D341Med (cell line): ENCODE measurements at regions not wholly inside any gene's neighbourhood (a gene's known extent, or its start where the extent isn't known, plus 50 kb on each side); places are given as distances from the start of the nearest gene placed in this dataset.
"Not testable (repeated sequence)": the region's sequence is repeated elsewhere in the genome, so short reads cannot be mapped to it uniquely, and the experiment has no call there.

Source experiments
- DNase-seq: peaks from one replicate; pipeline ENCODE4 v3.0.0; 2012; ENCODE audit warnings: low spot score

DNA sequence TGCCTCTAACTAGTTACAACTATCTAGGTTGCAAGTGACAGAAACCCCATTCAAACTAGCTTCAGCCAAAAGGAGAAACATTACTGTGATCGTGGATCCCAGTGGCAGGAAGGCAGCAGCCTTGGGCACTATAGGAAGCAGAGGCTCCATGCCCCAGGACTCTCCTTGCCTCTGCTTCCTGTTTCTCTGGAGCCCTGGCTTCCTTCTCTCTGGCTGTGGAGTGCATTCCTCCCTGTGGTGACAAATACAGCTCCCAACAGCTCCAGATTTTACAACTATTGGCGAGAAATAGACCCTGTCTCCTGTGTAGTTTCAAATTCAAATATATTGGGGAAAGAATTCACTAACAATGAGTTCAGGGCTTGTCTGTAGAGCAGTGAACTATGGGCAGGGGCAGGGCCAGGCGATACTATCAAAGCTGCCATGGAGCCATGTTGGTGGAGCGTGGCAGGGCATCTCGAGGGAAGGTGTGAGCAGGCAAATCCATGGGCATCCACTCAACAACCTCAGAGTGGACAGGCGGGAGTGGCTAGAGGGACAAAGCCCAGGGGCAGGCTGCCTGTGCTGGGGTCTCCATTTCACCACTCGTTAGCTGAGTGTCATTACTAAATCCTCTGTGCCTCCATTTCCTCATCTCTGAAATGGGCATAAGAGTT, 189.5 kb downstream of the ERCC6L2 start:
- DNase-seq = no peak

DNA sequence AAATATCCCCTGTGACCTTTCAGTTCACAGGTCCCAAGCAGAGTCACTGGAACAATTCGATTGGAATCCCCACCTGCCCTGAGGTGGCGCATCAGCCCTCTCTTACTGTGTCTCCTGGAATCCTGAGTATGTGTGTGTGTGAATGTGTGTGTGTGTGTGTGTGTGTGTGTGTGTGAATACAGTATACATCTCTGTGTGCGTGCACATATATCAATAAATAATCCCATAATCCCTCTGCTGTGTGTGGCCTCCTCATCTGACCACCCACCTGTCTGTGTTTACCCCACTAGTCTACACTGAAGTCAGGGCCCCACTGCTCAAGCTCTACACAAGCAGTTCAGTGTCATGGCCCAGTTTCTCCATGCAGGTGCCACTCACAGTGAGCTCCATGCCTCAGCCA, 187.4 kb downstream of the ERCC6L2 start:
- no peak for DNase-seq

DNA sequence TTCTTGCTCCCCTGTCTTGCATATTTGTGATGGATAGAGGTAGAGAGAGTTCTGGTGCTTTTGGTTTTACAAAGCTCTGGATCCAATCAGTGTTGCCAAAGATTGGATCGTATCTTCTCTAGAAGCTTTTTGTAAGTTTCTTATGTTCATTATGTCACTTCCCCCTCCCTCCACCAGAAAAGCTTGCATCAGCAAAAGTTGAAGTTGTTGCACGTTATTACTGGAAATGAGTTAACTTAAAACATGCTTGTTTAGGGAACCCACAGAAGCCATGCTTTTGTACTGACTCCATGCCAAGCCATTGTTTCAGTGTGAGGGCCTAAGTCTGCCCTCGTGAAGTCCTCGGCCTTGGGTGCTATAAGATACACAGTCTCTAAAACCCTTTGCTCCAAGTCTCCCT, 186.5 kb downstream of the ERCC6L2 start:
- DNase-seq = no peak

DNA sequence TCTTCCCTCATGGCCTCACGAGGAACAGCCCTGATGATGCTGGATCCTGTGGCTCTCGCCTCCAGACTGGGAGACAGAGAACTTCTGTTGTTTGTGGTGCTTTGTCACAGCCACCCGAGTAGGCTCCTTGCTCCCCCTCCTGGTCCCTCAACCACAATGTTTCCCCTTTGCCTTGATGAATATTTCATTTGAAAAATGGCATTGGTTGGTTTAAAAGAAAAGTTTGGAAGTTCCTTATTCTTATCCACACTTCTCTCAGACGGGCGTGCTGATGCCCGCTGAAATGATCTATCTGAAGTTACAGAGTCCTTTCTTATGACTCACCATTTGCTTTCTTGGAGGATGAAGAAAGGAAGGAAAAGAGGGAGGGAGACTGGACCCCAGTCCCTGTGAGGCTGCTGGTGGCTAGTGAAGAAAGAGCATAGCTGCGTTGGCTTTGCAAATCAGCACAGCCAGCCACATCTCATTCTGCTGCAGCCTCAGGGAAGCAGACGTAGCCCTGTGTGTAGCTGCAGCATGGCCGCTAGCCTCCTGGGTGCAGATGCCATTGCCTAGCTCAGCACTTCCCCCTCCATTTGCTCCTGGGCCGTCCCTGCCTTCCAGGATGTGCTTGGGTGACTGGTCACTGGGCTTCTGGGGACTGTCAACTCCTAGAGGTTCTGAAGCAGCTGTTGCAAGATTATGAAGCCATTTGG, 185.9 kb downstream of the ERCC6L2 start:
- peak; percentile 67 for DNase-seq

DNA sequence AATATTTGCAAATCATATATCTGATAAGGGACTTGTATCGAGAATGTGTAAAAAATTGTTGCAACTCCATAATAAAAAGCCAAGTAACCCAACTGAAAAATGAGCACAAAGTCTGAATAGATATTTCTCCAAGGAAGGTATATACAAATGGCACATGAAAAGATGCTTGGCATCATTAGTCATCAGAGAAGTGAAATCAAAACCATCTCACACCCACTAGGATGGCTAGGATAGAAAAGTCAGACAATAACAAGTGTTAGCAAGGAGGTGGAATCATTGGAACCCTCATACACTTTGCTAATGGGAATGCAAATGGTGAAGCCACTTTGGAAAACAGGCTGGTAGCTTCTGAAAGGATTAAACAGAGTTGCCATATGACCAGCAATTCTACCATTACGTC, 182.7 kb downstream of the ERCC6L2 start:
- no peak for DNase-seq

DNA sequence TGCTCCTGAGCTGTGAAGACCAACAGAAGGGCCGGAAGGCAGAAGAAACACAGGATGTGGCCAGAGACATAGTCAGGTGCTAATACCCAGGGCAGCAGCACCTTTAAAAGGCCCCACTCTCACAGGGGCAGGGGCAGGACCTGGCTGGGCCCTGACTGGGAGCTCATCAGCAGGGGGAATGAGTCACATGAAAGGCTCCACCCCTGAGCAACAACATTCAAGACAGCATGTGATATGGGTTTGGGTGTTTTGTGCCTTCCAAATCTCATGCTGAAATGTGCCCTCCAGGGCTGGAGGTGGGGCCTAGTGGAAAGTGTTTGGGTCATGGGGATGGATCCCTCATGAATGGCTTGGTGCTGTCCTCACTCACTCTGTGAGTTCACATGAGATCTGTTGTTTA, 181.7 kb downstream of the ERCC6L2 start:
- no peak for DNase-seq

DNA sequence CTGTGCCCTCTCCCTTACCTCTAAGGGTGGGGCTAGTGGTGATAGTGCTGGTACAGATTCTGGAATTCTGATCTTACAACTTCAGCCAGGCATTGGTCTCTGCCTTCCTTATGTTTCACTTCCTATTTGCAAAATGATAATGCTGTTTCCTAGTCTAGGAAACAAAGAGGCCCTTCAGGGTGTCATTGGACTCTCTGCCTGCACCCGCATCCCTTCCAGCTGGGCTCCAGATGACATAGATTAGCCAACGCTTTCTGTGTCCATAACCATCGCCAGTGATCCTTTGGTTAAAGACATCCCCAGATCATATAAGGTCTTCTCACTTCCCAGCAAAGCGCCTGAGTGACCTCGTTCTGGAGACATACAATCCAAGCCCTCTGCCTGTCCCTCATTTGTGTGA, 180.7 kb downstream of the ERCC6L2 start:
- no peak for DNase-seq

DNA sequence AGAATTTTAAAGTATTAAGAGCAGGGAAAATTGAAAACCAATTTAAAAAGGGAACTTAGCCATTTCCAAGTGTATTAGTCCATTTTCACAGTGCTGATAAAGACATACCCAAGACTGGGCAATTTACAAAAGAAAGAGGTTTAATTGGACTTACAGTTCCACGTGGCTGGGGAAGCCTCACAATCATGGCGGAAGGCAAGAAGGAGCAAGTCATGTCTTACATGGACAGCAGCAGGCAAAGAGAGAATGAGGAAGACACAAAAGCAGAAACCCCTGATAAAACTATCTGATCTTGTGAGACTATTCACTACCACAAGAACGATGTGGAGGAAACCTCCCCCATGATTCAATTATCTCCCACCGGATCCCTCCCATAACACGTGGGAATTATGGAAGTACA, 178.8 kb downstream of the ERCC6L2 start:
- not testable (repeated sequence) for DNase-seq

DNA sequence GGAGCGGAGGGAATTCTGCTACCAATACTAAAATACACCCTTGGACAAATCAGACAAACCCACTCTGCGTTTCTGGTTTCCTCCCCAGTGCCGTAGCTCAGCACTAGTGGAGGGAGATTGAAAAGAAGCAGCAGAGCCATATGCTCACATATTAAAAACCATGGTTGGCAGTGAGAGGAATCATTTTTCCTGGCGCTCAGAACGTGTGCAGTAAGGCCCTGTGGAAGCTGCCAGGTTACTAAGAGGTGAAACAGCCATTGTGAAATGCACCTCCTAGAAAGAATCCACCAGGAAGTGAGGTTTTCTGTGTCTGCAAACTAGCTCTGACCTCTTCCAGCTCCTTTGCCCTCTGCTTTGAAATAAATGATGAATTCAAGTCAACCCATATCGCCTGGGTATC, 177.2 kb downstream of the ERCC6L2 start:
- DNase-seq = no peak

DNA sequence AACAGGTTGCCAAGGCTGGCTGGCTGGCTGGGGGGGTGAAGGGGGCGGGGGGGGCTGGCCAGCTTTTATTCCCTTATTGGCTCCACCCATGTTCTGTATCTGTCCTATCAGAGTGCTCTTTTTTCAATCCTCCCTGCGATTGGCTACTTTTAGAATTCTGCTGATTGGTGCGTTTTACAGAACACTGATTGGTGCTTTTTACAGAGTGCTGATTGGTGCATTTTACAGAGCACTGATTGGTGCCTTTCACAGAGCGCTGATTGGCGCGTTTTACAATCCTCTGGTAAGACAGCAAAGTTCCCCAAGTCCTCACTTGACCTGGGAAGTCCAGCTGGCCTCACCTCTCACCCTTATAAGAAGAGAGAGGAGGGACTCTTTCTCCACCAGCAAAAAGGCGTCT, 175.9 kb downstream of the ERCC6L2 start:
- no peak for DNase-seq

DNA sequence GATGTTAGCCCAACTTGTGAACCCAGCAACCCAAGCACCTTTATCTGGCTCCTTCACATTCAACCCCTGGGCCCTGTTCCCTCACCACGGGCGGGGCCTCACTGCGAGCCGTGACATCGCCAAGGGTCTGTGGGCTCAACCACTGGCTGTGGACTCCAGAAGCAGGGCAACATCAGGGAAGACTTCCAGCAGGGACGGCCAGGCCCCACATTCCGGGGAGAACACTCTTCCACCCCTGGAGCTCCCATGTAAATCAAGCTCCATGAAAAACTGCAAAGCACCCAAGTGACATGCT, 175.3 kb downstream of the ERCC6L2 start:
- no peak for DNase-seq

DNA sequence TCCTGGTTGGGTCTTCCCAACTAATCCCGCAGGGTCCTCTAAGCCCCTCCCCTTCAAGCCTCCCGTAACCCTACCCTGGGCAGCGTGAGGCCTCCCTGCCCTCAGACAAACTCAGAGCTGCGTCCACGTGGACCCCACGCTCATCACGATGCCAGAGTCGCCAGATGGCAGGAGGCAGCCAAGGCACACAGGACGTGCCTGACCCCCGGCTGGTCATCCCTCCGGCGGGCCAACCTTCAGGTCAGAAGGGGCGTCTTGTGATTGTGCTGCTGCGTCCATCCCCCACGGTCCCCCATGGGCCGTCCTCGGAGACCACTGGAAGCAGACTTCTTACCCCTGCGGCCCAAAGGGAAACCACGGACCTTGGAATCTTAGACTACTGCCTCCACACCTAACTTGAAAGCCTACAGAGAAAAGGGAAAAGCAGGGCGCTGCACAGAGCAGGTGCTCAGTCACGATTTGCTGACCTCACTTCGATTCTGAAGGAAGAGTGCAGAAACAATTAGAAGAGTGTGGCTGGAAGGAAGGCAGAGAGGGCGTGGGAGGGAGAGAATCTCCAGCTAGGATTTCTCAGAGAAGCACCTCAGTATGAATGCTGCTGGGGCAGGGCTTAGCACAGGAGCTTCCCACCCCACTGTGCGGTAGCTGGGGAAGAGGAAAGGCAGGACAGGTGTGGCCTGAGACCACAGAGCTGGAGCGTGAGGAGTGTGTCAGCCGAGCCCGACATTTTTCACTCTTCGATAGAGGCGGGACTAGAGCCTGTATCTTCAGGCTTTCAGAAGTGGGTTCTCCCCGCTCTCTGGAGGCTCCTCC, 174.8 kb downstream of the ERCC6L2 start:
- no peak for DNase-seq

DNA sequence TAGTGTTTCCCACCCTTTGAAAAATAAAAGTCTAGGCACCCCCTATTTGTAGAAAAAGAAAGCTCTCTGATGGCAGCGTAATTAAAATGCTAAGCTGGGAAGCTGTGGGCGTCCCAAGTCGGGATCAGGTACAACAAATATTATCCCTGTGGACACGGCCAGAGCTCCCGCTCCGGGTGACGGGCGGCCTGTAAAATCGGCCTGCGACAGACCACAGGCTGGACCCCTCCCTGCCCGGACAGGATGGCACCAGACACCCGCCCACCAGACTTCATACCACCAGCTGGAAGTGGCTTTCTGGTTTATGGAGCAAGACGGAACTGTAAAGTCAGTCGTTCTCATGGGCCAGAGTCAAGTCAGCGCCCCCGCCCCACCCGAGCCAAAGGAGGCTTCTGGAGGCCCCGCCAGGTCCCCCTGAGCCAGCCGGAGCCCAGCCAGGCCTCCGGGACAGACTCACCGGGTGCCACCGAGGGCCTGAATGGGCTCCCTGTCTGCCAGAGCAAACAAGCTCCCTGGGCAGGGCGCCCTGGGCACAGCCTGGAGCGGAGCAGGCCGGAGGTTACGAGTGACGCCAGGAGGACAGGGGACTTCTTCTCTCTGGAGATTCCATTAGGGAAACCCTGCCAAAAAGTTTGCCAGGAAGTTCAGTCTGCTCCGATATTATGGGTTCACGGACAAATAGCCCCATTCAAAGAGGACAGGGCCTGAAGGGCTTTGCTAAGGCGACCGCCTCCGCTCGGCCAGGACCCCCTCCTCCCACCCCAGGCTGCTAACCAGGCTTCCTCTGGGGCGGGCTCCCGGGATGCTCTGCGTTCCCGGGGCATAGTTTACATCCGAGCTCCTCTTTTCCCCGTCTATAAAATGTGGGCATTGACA, 173.7 kb downstream of the ERCC6L2 start:
- DNase-seq = no peak

DNA sequence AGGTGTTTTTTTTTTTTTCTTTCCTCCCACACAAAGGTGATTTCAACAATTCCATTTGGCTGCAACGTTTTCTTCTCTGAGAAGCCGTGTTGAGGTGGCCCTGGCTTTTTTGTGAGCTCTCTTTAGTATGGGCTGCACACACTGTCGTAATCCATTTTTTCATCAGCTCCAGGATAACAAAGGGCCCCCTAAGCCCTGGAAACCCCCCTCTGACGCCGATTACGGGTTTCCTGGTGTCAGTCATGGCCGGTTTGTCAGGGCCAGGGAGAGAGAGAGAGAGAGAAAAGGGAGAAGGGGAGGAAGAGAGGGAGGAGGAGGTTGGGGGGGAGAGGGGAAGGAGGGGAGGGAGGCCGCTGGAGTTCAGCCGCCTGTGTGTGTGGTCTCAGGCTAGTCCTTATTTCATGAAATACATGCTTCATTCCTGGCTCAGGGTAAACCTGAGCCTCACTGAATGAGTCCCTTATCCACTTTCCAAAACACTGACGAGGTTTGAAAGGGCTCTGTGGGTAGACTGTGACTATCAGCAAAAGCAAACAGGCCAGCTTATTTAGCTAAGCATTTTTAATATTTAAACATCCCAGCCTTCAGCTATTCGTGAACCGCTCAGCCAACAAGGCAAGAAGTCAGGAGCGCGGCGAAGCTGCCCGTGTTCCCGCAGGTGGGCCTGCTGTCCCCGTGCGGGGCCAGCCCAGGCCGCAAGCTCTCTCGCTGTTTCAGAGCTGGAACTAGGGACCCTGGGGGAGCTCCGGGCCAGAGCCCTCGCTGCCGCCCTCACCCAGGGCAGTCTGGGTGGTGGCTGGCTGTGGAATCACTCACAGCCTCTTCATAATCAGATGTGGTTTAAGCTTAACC, 172.8 kb downstream of the ERCC6L2 start:
- DNase-seq = no peak

DNA sequence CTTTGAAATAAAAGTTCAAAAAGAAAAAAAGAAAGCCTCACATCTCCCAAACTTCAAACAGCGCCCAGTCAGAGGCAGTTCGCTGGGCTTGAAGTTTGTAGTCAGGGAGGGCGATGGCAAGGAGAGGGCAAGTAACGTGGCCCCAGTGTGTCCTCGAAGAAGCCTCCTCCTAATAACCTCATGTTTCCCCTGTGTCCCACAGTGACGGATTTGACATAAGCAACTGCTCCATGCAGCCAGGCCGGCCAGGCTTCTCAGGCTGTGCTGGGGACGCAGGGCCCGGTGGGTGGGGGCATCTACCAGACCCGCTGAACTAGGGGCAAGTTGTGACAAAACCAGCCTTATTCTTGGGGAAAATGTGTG, 172.2 kb downstream of the ERCC6L2 start:
- DNase-seq = no peak

DNA sequence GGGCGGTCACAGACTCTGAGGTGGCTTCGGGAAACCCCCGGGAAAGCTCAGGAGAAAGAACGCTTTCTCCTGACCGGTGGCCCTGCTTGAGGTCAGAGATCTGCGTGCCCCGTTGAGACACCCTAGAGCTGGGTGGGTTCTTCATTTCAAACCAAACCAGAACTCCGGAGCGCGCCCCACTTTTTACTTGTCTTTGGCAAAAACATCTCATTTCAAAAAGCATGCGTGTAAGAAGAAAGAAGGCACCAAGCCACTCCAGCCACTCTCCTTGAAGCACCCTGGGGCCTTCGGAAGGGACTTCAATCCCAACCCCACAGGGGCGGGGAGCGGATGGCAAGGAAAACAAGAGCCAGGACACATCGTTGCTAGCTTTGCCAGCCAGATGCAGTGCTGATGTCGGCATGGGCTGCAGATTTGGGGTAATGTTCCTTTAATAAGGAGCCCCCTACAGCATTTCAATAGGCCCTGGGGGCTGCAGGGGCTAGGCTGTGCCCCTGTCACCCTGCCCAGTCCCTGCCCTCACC, 171.7 kb downstream of the ERCC6L2 start:
- DNase-seq = no peak

DNA sequence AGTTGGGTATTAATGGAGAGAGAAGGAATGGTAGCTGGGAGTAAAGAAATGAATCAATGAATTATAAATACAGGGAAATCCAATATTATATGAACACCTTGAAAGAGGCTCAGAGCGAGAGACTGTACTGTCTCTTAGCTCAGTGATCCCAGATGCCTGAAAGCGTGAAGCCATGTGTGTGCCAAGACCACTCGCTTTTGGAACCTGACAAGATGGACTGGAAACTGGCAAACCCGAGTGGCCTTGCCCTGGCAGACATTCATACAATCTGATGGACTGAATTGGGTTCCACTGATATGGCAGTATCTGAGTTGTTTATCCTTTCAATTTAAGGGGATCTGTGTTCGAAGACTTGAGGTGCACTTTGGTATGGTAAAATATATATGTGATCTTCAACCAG, 170.3 kb downstream of the ERCC6L2 start:
- no peak for DNase-seq

DNA sequence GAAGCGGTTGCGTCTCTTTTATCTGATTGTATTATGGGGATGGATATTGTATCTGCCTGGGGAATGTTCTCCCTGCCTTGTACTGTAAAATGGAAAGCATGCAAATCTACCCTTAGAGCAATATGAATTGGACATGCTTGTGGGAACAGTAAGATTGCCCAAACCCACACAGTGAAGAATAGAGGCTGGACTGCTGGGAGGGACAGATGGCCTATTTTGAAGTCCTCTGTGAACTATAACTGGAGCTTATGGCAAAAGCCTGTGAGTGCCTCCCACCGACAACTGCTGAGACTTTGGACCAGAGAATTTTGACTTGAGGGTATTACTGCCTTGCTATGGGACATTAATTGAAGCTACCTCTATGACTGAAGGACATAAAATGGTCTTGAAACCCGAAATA, 168.9 kb downstream of the ERCC6L2 start:
- DNase-seq = no peak

DNA sequence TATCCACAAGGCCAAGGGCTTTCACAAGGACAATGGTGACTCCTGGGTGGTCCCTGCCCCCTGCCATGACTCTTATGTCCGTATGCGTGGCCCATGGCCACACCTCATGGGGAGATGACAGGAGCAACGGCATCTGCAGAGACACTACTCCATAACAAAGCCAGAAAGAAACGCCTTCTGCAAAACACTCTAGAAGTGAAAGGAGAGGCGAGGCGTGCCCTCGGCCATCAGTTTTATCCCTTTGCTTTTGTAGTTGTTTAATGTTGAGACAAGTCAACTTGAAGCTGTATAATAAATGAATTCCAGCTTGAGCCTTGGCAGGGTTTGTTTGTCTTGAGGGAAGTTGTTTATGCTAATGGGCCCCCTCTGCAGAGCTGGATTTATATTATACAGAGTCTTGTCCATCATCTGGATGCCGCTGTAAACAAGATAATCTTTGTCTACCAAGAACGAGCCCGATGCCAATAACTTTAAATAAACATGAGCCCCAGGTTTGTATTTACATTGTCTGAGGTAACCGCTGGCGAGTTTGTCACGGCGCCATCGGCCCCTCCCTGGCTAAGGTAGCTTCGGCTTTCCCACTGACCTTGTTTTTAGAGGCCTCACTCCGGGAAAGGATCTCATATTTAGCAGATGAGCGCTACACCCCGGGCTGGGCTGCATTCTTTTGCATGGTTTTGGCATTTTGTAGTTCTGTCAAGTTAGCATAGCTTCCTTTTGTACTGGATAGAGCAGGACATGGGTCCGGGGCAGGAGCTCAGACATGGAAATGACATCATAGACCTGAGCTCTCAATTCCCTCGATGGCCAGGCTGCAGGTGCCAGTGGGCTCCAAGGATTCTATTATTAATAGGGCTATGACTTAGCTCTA, 165.3 kb downstream of the ERCC6L2 start:
- no peak for DNase-seq

DNA sequence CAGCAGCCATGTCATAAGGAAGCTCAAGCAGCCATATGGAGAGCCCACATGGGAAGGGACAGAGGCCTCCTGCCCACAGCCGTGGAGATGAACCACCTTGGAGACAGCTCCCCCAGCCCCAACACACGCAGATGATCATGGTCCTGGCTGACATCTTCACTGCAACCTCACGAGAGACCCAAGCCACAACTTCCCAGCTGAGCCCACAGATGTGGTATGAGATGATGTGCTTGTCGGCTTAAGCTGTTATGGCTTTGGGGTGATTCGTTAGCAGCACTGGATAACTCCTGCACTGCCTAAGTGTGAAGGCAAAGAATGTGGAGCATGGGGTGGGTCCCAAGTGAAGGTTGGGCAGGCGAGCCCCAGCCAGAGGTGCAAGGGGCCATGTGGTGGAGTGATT, 163.4 kb downstream of the ERCC6L2 start:
- no peak for DNase-seq
